HL-60/S4 treated with retinoic acid at 250 ng/mL for 4 days and 3 days (cell line): ENCODE measurements at regions not wholly inside any gene's neighbourhood (a gene's known extent, or its start where the extent isn't known, plus 50 kb on each side); places are given as distances from the start of the nearest gene placed in this dataset.

Experiments used
- in situ Hi-C: fragments of 300-500 bp; cut with MboI; formaldehyde crosslinking; loops from 2 replicates; pipeline ENCODE4 v1.7.0; 2022; ENCODE audit warnings: low sequenced_read_pairs

- in situ Hi-C loops: no loop called here
These were observed 305.3 kb downstream of the CD83 start for GRCh38 chr6:14422917-14423316.

DNA sequence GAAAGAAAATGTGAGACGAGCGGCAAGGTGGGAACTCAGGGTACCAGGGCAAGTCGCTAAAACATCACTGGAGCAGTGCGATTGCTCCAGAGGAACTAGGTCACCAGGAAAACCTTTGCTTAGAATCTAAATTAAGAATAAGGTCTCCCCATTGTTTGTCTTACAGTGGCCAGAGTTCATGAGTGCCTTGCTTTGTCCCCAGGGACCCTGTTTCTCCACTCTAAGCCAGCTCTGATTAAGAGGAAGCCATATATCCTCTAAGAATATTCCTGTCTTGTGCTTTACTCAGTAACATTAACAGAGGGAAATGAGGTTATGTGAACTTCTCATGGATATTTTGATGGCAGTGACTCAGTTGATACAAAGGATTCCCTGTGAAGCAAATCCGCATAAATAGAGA is 305.8 kb downstream of the CD83 start:
- in situ Hi-C loops: no loop called here

DNA sequence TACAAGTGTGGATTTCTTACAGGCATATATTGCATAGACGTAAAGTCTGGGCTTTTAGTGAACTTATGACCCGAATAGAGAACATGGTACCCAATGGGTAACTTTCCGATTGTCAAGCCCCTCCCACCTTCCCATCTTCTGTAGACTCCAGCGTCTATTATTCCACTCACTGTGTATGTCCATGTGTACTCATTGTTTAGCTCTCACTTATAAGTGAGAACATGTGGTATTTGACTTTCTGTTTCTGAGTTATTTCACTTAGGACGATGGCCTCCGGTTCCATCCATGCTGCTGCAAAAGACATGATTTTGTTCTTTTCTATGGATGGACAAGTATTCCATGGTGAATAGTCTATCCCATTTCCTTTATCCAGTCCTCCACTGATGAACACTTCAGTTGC is 306.4 kb downstream of the CD83 start:
- in situ Hi-C loops: no loop called here

DNA sequence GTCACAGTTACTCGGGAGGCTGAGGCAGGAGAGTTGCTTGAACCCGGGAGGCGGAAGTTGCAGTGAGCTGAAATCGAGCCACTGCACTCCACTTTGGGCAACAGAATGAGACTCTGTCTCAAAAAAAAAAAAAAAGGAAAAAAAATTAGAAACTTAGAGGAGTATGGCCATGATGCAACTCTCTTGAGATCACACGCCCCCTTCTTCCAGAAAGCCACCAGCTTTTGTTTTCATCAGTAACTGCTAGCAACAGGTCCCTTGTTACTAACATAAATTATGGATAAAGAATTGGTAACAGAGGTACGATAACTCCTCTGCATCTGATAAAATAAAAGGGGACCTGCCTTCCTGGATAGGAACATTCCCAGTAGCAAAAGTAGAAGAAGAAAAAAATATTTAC is 308.2 kb downstream of the CD83 start:
- in situ Hi-C loops: no loop called here

GRCh38 chr6:14426281-14426680 is 308.7 kb downstream of the CD83 start:
- in situ Hi-C loops: no loop called here

DNA sequence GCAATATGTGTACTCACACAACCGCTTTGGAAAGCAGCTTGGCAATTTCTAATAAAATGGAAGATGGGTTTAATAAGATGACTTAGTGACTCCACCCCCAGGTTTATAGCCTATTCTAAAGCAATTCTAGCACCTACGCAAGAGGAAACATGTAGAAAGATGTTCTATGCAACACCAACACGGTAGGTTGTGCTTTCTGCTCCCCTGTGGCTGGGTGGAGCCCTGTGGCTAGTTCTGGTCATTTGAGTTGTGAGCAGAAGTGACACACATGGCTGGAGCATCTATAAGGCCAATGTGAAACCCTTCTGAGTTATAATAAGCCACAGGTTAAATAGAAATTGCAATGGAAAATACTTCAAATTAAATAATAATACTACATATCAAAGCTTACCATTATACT is 310.7 kb downstream of the CD83 start:
- in situ Hi-C loops: no loop called here

GRCh38 chr6:14429396-14429795 is 311.8 kb downstream of the CD83 start:
- in situ Hi-C loops: no loop called here

DNA sequence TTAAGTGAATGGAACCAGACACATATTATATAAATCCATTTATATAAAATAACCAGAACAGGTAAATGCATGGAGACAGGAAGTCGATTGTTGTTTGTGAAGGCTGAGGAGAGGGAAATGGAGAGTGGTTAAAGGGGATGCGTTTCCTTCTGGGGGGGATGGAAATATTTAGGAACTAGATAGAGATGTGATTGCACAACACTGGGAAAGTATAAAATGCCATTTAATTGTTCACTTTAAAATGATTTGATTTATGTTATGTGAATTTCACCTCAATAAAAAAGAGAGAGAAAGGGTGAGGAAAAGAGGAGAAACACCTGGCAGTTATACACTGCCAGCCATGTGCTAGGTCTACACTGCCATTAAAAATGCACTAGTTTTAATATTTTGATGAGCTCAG is 312.6 kb downstream of the CD83 start:
- in situ Hi-C loops: no loop called here

DNA sequence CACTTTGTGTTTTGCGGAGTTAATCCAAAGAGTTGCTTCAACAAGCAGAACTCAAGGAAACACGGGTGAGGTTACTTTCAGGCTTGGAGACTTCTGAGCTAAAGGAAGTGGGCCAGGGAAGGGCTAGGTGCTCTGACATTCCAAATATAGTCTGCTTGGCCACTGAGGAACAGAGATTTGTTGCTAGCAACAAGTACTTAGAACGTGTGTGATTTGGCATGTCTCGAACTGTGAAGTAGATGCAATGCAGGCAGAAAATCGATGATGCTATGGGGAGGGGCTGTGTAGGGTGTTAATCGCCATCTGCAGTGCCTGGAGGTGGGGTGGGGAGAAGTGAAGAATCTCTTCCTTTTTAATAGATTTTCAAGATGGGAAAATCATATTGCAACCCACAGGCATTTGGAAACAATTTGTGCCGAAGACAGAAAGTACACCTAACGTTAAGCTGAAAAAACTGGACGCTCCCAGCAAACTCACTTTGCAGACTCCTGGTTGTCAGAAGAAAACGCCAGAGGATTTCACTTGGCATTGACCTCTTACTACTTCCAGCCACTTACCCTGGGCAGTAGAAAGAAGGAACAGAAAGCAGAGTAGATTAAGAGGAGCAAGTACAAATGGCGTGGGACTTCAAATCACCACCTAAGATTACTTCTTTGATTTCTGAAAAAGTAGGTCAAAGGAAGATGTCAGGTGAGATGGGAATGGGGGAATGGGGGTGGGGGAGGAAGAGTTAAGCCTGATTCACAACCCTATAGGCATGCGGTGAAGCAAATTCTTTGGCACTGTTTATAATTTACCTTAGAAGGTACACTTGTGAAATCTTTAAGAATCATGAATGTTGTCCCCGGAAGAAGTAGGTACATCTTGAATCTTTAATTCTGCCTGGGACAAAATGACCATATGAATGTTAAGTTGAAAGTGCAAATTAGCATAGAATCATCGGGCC is 314.1 kb downstream of the CD83 start:
- in situ Hi-C loops: no loop called here

- in situ Hi-C loops: no loop called here
These were observed 317.5 kb downstream of the CD83 start for GRCh38 chr6:14434916-14435690.

- in situ Hi-C loops: no loop called here
These were observed 319.1 kb downstream of the CD83 start for GRCh38 chr6:14436592-14437132.

- in situ Hi-C loops: no loop called here
These were observed 321.8 kb downstream of the CD83 start for GRCh38 chr6:14439419-14439818.

GRCh38 chr6:14440215-14440910 is 322.8 kb downstream of the CD83 start:
- in situ Hi-C loops: no loop called here

DNA sequence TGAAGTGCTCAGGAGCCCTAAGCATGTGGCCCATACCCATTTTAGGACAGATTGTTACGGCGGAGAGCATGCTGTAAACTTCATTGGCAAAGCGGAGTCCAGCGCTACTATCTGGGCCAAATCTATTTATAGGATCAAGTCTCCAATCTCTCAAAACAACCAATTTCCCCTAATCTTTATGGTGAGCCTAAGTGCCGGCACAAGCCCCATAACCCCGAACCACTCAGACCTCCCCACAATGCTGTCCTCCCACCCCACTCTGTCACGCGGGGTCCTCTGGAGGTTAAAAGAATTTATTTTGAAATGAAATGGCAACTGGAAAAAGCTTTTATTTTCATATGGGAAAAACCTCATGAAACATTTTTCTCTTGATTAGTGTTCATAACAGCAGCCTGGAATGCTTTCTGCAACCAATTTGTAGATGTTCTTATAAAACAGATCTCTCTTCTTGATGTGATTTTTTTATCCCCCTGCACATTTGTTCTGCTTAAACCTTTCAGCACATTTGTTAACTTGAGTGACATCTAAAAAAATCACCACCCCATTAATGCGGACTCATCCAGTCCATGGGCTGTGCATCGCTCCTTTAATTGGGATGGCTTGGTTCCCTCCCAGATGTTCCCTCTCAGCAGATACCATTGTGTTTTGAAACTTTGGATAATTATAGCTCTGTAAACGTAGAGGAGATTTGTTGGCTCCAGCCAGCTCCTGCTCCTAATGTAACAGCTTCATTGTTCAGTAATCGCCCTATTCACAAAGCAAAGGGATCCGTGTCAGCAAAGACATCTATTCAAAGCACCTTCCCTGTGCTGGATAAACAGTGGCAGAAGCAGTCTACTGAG is 323.6 kb downstream of the CD83 start:
- in situ Hi-C loops: no loop called here

DNA sequence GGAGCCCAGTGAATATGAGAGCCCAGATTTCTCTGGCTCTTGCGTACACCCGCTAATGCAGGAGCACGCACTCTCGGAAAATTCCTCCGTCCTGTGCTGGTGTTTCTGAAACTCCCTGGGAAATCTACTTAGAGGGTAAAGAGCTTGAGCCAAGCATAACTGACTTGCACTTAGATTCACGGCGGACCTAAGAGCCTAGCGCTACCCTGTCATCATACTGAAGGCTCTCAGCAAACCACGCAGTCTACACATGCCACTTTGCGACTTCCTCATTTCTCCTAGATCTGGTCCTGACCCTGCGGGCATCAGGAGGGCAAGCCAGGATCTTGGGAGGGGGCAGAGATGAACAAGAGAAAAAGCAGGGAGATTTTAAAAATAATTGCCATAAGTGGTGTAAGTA is 324.7 kb downstream of the CD83 start:
- in situ Hi-C loops: no loop called here

- in situ Hi-C loops: no loop called here
These were observed 326.2 kb downstream of the CD83 start for GRCh38 chr6:14443629-14444268.

- in situ Hi-C loops: no loop called here
These were observed 326.9 kb downstream of the CD83 start for GRCh38 chr6:14444295-14444972.

DNA sequence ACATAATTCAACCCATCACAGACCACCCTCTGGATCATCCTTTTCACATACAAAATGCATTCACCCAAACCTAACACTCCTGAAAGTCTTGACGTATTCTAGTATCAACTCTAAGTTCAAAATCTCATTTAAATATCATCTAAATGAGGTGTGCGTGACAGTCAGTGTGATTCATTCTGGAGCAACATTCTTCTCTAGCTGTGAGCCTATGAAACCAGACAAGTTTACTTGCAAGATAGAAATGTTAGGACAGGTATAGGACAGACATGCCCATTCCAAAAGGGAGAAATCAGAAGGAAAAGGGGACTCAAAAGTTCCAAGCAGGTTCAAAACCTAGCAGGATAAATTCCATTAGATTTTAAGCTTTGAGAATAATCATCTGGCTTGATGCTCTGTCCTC is 329.7 kb downstream of the CD83 start:
- in situ Hi-C loops: no loop called here

- in situ Hi-C loops: no loop called here
These were observed 330.7 kb downstream of the CD83 start for GRCh38 chr6:14448246-14448645.
